Lung (tissue), 12 donors: ENCODE measurements at regions not wholly inside any gene's neighbourhood (a gene's known extent, or its start where the extent isn't known, plus 50 kb on each side); places are given as distances from the start of the nearest gene placed in this dataset. TPM values are rescaled to one million over a fixed set of nuclear protein-coding genes. Genes with fewer than 3 reads are reported as not detected.

ENCODE experiments used
- ATAC-seq: fragments of 200-7000 bp; cut with Tn5 transposase; one replicate; pipeline ENCODE4 v1.9.1; 2020; ENCODE audit warnings: moderate number of reproducible peaks; ENCODE audit not compliant: insufficient read depth, low FRiP score
- DNase-seq, 3 donors: peaks; one replicate each; pipeline ENCODE4 v3.0.0-alpha.2; 2013 to 2017
- H3K27ac ChIP-seq, 2 donors: one replicate each; pipeline ENCODE4 v1.5.1; 2013; ENCODE audit warnings: mild to moderate bottlenecking in 2 of 2, moderate library complexity in 2 of 2, control low read depth in 1 of 2, inconsistent platforms in 1 of 2, low read depth in 1 of 2, low read length in 1 of 2
- H3K27me3 ChIP-seq, 3 donors: one replicate each; pipeline ENCODE4 v1.5.1; 2013; ENCODE audit warnings: low read length in 2 of 3; ENCODE audit not compliant: control insufficient read depth in 3 of 3, insufficient read depth in 3 of 3
- H3K36me3 ChIP-seq, 4 donors: one replicate each; pipeline ENCODE4 v1.5.1; 2013; ENCODE audit warnings: low read length in 4 of 4, mild to moderate bottlenecking in 1 of 4, moderate library complexity in 1 of 4; ENCODE audit not compliant: control insufficient read depth in 4 of 4, insufficient read depth in 4 of 4
- H3K4me1 ChIP-seq, 5 donors: one replicate each; pipeline ENCODE4 v1.5.1; 2013; ENCODE audit warnings: low read length in 5 of 5, mild to moderate bottlenecking in 2 of 5, moderate library complexity in 1 of 5; ENCODE audit not compliant: control insufficient read depth in 5 of 5, insufficient read depth in 5 of 5
- H3K4me3 ChIP-seq: one replicate; pipeline ENCODE4 v1.5.1; 2013; ENCODE audit warnings: mild to moderate bottlenecking, control low read depth, moderate library complexity
- H3K9ac ChIP-seq, 2 donors: one replicate each; pipeline ENCODE4 v1.5.1; 2013; ENCODE audit warnings: low read length in 2 of 2, control low read depth in 1 of 2; ENCODE audit not compliant: insufficient read depth in 1 of 2
- H3K9me3 ChIP-seq, 4 donors: one replicate each; pipeline ENCODE4 v1.5.1; 2013; ENCODE audit warnings: low read length in 3 of 4, mild to moderate bottlenecking in 1 of 4, moderate library complexity in 1 of 4; ENCODE audit not compliant: control insufficient read depth in 4 of 4, insufficient read depth in 3 of 4
- WGBS, 2 donors: extraction: QIAGEN DNeasy Blood & Tissue Kit; methylation state at CpG; one replicate each; pipeline ENCODE4 v1.1.7; 2013; 5-methylcytosine and 5-hydroxymethylcytosine counted together
- small RNA-seq: library from RNA; depleted of rRNA; stranded (forward); fragments of <200 nt; gene quantifications from one replicate; pipeline ENCODE3, GENCODE V24; 2014; ENCODE audit warnings: low replicate concordance
- TF ChIP-seq, protein P1 (sequence below): IDR thresholded peaks from 2 replicates; pipeline ENCODE4 v1.5.1; 2012; ENCODE audit warnings: mild to moderate bottlenecking; ENCODE audit errors: control extremely low read depth, extremely low read depth
- donor health status: control.
- donor health status: control.
- donor health status: Bipolar disorder and iron deficiency.
- donor health status: healthy.
- donor health status: DM: yes; HTN: yes; CAD: no.

DNA sequence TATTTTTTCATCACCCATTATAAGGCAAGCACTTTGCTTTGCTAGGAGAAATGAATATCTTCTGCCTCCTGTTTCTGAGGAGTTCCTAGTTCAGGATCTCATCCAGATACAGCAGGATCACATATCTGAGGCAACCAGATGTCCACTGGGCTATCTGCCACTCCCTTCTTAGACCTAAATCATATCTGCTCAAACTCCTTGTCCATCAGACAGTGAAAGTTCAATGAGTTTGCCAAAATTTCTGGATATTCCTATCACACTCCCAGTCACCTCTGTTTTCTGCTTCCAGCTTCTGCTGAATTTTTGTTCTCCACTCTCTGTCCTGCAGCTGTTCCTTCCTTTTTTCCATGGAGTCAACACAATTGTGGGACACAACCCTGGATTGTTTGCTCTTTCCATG lies 54.2 kb upstream of the BASP1 start:
- no peak for DNase-seq
- H3K27me3 ChIP-seq, result no peaks in the 10 kb centered on the region
- H3K36me3 ChIP-seq, result no peaks in the 10 kb centered on the region
- H3K9me3 ChIP-seq, result no peaks in the 10 kb centered on the region
- no peak overlapping the region for H3K4me3 ChIP-seq
- peaks cover 0 to 14% (median 3%) of the 10 kb centered on the region in 5 donors for H3K4me1 ChIP-seq
- H3K27ac ChIP-seq, result no peak overlapping the region
- no peak overlapping the region for H3K9ac ChIP-seq
- no peak for ATAC-seq
- TF ChIP-seq, protein P1, sequence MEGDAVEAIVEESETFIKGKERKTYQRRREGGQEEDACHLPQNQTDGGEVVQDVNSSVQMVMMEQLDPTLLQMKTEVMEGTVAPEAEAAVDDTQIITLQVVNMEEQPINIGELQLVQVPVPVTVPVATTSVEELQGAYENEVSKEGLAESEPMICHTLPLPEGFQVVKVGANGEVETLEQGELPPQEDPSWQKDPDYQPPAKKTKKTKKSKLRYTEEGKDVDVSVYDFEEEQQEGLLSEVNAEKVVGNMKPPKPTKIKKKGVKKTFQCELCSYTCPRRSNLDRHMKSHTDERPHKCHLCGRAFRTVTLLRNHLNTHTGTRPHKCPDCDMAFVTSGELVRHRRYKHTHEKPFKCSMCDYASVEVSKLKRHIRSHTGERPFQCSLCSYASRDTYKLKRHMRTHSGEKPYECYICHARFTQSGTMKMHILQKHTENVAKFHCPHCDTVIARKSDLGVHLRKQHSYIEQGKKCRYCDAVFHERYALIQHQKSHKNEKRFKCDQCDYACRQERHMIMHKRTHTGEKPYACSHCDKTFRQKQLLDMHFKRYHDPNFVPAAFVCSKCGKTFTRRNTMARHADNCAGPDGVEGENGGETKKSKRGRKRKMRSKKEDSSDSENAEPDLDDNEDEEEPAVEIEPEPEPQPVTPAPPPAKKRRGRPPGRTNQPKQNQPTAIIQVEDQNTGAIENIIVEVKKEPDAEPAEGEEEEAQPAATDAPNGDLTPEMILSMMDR, result no peak

DNA sequence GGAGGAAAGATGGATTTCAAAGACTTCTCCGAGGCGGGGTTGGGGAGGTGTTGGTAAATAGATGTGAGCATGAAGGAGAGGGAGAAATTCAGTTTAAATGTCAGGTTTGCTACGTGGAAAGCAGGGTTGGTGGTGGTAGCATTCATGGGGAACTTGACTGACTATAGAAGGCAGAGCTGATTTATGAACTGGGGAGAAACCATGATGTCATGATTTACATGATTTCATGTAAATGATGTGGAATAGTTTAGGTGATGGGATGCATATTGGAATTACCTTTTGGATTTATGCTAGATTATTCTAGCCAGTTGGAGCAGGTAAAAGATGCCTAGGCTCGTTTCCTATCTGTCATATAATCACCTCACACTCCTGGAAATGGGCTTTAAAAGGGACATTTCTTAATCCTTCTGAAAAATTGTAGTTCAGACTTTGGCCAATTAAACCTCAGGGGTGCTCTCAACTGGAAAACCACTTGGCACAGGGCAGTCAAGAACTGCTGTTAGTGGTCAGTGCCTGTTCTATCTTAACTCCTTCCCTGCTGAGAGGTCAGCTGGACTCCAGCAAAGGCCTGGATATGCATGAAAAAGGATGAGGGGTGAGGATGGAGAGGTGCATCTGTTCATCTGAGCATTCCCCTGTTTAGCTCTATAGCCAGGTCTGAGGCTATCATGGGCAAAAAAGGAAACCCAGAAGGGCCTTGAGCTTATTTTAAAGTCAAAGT lies 50.1 kb upstream of the BASP1 start:
- no peak overlapping the region for H3K27ac ChIP-seq
- H3K9me3 ChIP-seq, result no peaks in the 10 kb centered on the region
- DNase-seq, result no peak
- no peak overlapping the region for H3K4me3 ChIP-seq
- H3K4me1 ChIP-seq, result peaks cover 0 to 40% (median 14%) of the 10 kb centered on the region in 5 donors
- no peak overlapping the region for H3K9ac ChIP-seq
- 77 to 82% methylated on average over 4 of the region's 4 CpGs for WGBS, 2 donors
- TF ChIP-seq, protein P1, result no peak
- no peaks in the 10 kb centered on the region for H3K36me3 ChIP-seq
- no peak for ATAC-seq
- H3K27me3 ChIP-seq, result no peaks in the 10 kb centered on the region

Small RNA genes in the stretch of these regions (small RNA-seq; reads per million reads assigned to genes)
- gene RF00019 (not detected), gene RNA5SP180 (not detected)
